Ammon's horn (tissue), 1 donor: ENCODE measurements at regions not wholly inside any gene's neighbourhood (a gene's known extent, or its start where the extent isn't known, plus 50 kb on each side); places are given as distances from the start of the nearest gene placed in this dataset.

ENCODE experiments used
- DNase-seq: peaks from one replicate; pipeline ENCODE4 v3.0.0-alpha.2; 2016; ENCODE audit warnings: low spot score

GRCh38 chr18:60663060-60663989 is 290.8 kb upstream of the MC4R start:
- DNase-seq = no peak

- no peak for DNase-seq
Observed at GRCh38 chr18:60664736-60665135, 292.2 kb upstream of the MC4R start.

DNA sequence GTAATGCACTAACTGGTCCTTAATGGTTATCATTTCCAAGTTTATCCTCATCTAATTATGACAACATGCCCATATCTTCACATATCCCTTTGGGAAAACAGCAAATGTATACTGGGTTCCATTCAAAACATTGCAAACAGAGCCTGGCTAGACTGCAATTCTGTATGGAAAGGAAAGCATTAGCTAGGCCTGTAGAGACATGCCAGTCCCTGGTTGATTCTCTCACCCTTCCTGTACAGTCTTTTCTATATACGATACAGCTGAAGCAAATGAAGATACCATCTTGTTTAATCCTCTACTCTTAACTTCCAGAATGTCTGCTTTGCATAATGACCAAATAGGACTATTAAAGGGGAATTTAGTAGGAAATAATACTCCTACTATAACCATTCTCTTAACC is 294.4 kb upstream of the MC4R start:
- no peak for DNase-seq

- peak; percentile 11 for DNase-seq
Observed at GRCh38 chr18:60668583-60668982, 296.0 kb upstream of the MC4R start.

DNA sequence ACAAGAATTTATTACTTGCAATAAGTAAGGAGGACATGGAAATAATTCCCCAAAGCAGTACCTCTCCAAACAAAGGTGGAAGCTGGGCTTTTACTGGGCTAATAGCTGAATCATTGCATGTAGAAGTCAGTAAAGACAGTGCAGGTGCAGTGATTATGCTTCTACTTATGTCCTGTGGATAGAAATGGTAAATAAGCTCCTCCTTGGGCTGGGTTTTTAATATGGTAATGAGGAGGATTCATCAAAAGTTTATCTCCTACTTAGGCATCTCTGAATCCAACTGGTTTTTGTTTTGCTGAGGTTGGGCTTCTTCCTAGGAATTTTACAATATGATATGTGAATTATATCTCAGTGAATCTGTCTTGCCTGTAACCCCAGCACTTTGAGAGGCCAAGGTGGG is 297.4 kb upstream of the MC4R start:
- DNase-seq = no peak

DNA sequence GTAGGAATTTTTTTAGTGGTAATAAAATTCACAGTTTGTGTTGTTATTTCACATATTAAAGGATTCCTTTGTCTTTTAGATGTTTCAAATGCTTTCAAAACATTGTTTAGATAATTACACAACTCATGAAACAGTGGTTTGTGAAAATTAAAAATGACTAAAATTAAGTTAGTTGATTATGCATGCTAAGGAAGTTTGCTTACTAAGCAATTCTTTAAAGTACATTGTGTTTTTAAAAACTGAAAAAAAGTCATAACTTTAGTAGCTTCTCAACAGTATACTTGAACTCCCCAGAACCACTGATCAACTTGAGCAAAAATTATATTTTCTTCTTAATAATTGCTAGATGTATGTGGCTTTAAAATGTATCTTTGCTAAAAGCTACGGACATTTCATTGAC is 298.4 kb upstream of the MC4R start:
- DNase-seq = no peak

DNA sequence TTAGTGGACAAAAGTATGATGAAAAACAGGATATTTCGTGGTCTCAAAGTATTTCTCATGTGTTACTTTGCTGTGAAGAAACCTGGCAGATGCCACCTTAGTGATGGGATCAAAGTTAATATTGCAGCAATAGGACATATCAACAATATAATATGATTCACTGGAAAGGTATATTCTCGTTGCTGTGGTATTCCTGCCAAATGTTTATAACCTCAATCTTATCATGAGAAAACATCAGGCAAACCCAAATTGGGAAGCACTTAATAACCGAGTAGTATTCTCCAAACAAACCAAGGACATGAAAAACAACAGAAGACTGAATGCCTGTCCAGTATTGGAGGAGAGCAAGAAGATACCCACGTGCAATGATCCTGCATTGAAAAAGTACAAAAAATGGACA is 302.6 kb upstream of the MC4R start:
- DNase-seq = no peak

GRCh38 chr18:60675801-60676200 is 303.2 kb upstream of the MC4R start:
- no peak for DNase-seq

DNA sequence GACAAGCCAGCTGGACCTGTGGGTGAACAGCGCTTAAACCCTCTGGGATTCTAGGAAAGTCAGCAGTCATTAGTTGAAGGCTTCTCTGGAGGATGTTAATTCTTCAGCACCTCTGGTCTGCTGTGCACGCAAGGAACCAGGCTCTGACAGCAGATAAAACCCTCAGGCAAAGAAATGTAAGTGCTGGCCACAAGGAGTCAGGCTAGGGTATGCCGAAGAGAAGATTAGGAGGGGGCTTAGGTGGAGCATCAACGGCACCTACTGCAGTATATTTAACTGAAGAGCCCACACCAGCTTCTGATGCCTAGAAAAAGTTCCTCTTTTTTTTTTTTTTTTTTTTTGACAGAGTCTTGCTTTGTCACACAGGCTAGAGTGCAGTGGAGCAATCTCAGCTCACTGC is 304.2 kb upstream of the MC4R start:
- DNase-seq = no peak

- DNase-seq = peak; percentile 50
Observed at GRCh38 chr18:60684843-60685513, 312.4 kb upstream of the MC4R start.

- DNase-seq = no peak
Observed at GRCh38 chr18:60686142-60686541, 313.6 kb upstream of the MC4R start.

DNA sequence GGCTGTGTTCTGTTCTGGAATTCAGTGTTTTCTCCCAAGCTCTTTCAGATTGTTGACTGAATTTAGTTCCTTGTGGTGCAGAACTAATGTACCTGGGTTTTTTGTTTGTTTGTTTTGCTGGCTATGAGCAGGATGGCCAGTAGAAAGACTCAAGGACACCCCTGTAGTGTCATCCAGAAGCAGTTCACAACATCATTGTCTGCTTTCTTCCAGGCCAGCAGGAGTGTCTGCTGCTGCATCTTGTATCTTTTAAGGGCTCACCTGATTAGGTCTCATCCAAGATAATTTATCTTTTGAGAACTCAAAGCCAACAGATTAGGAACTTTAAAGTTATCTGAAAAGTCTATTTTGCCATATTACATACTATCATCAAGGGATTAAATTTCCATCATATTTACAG is 318.5 kb upstream of the MC4R start:
- no peak for DNase-seq

GRCh38 chr18:60693426-60693825 is 320.9 kb upstream of the MC4R start:
- DNase-seq = no peak

DNA sequence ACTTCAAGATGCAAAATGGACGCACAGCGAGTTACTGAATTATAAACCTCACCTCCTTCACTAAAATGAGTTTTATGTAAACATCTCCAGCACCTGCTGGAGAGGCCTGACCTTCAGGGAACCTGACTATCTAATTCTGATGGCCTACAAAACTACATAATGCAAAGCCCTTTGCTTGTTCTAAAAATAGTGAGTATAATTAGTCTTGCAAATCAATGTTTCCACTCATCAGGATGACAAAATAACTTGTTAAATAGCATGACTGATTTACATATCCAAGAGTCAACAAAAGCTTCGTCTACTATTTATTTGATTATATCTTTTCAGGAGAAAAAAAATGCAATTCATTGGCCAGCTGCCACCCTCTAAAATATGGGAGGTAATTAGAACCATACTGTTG is 326.3 kb upstream of the MC4R start:
- no peak for DNase-seq

DNA sequence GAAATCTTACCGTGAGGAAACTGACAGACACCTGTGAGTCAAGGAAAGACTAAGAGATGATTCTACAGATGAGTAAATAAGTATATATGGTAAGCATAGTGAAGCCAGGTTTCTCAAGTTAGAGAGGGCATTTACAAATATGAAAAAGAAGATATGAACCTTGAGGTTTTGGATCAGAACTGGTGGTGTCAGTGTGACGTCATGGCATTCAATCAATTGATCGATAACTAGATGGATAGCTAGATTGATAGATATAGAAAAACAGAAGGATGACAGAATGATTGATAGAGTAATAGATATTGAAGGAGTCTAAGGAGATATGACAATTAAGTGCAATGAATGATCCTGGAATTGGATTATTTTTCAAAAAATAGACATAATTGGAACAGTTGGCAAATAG is 350.2 kb upstream of the MC4R start:
- no peak for DNase-seq

GRCh38 chr18:60732143-60732542 is 359.6 kb upstream of the MC4R start:
- DNase-seq = no peak

DNA sequence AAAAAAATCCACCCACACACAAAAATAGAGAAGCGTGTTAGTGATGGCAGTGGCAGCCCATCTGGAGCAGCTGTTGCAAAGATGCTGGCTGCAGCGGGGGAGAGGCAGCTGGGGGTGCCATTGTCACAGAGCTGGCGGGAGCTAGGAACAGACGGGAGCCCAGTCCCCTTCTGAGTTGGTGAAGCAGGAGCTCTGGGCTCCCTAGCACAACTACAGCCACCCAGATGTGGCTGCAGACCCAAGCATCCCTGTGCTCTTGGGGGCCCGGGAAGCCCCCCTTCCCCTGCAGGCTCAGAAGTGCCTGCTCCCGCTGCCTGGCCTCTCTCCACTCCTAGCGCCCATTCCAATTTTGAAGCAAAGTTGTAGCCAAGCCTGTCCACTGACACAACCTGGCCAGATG is 366.6 kb upstream of the MC4R start:
- DNase-seq = no peak

GRCh38 chr18:60740313-60740712 is 367.7 kb upstream of the MC4R start:
- DNase-seq = no peak

DNA sequence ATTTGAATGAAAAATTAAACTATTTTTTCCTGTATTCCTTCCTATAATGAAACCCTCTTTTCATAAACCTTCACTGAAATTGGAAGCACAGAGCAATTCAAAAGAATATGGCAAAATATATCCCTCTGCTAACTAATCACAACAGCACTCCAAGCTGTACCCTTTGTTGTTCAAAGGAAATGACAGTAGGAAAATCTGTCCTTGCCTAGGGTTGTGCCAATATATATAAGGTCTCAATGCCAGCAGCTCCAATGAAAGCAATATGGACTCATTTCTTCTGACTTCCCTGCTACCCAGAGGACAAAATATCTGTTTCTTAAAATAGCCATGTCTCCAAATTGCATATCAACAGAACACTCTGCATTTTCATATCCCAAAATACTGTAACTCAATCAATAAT is 373.9 kb upstream of the MC4R start:
- DNase-seq = no peak

DNA sequence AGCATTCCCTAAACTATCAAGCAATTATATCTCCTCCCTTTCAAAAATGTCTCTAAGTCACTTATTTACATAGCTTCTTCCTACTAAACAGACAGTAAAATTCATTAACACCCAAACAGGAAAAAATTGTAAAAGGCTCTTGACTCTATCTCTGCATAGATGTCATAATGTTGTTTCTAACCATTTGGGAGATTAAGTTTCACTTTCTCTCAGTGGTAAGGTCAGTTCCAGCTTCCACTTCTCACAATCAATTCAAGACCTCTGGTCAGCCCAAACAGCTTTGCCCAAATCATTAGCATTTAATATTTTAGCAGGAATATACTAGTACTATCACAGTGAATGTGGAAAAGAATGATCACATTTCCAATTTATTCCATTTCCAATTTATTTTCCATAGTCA is 374.3 kb upstream of the MC4R start:
- no peak for DNase-seq

DNA sequence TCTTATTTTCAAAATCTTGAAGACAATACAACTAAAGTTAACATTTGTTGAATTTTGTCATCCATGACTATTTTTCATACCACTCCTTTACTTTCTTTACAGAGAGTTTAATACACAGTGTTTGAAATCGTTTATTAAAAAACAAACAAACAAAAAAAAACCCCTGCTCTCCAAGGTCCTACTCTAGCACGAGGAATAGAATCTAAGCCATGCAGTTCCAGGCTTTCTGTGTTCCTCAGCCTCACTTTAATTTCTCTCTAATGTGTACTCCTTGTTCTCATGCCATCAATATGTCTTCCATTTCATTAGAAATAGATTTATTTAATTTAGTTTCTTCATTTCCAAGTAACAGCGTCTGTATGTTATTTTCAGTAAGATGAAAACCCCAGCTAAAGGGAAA is 381.2 kb upstream of the MC4R start:
- DNase-seq = no peak

GRCh38 chr18:60754413-60755009 is 381.9 kb upstream of the MC4R start:
- no peak for DNase-seq

- no peak for DNase-seq
Observed at GRCh38 chr18:60755134-60755533, 382.6 kb upstream of the MC4R start.
